ENCODE measurements at regions not wholly inside any gene's neighbourhood (a gene's known extent, or its start where the extent isn't known, plus 50 kb on each side); places are given as distances from the start of the nearest gene placed in this dataset.

GRCh38 chrX:121802881-121803412, 755.5 kb downstream of the GLUD2 start (continued):
- TF ChIP-seq, protein P1, sequence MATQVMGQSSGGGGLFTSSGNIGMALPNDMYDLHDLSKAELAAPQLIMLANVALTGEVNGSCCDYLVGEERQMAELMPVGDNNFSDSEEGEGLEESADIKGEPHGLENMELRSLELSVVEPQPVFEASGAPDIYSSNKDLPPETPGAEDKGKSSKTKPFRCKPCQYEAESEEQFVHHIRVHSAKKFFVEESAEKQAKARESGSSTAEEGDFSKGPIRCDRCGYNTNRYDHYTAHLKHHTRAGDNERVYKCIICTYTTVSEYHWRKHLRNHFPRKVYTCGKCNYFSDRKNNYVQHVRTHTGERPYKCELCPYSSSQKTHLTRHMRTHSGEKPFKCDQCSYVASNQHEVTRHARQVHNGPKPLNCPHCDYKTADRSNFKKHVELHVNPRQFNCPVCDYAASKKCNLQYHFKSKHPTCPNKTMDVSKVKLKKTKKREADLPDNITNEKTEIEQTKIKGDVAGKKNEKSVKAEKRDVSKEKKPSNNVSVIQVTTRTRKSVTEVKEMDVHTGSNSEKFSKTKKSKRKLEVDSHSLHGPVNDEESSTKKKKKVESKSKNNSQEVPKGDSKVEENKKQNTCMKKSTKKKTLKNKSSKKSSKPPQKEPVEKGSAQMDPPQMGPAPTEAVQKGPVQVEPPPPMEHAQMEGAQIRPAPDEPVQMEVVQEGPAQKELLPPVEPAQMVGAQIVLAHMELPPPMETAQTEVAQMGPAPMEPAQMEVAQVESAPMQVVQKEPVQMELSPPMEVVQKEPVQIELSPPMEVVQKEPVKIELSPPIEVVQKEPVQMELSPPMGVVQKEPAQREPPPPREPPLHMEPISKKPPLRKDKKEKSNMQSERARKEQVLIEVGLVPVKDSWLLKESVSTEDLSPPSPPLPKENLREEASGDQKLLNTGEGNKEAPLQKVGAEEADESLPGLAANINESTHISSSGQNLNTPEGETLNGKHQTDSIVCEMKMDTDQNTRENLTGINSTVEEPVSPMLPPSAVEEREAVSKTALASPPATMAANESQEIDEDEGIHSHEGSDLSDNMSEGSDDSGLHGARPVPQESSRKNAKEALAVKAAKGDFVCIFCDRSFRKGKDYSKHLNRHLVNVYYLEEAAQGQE (IDR thresholded peaks at IDR 0.05), result no peak
- TF ChIP-seq GABPA (IDR thresholded peaks at IDR 0.05 in 1 of 2, conservative IDR thresholded peaks at IDR 0.05 in 1 of 2), result no peak
- TF ChIP-seq YY1 (IDR thresholded peaks at IDR 0.05), result no peak
- TF ChIP-seq JUND (IDR thresholded peaks at IDR 0.05), result no peak
- no peak for TF ChIP-seq FOXA1 (IDR thresholded peaks at IDR 0.05)
- no peak for TF ChIP-seq NR2F2 (IDR thresholded peaks at IDR 0.05)
- TF ChIP-seq, protein P2, sequence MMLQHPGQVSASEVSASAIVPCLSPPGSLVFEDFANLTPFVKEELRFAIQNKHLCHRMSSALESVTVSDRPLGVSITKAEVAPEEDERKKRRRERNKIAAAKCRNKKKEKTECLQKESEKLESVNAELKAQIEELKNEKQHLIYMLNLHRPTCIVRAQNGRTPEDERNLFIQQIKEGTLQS (IDR thresholded peaks at IDR 0.05), result no peak

DNA sequence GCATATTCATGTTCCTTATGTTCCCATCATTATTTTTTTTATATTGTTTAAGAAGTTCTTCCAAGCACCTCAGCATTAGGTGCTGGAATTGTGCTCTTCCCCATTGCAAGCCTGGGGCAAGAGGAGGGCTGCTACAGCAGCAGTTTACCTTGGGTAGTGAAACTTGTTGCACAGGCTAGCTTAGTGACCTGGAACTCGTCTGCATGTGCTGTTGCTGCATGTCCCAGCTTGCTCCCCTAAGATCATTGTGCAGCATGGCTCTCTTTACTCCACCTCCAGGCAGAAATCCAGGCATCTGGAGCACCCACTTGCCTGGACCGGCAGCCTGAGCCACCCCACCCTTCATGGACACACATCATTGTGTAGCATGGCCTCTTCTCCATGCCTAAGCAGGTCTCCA, 776.0 kb downstream of the GLUD2 start:
- Histone ChIP-seq H3K27ac (ENCODE audit: low read depth in 1 of 2, low read length in 2 of 2) (no peak overlapping the region), H3K9me3 (ENCODE audit: control insufficient read depth in 4 of 4, low read length in 3 of 4) (peaks cover 0 to 1% (median 0%) of the 10 kb centered on the region in 4 donors), H3K9ac (ENCODE audit: low read depth in 1 of 2, low read length in 2 of 2) (no peak overlapping the region), H3K4me1 (ENCODE audit: control insufficient read depth in 4 of 4, insufficient read depth in 4 of 4, low read length in 3 of 4) (no peaks in the 10 kb centered on the region), H3K27me3 (ENCODE audit: control insufficient read depth in 4 of 4, insufficient read depth in 4 of 4, low read length in 3 of 4) (no peaks in the 10 kb centered on the region), H3K4me3 (ENCODE audit: low read depth in 1 of 3, low read length in 3 of 3) (no peak overlapping the region), H3K36me3 (ENCODE audit: control insufficient read depth in 4 of 4, insufficient read depth in 3 of 4, low read depth in 1 of 4, low read length in 3 of 4) (no peaks in the 10 kb centered on the region)
- no peak for TF ChIP-seq FOXA2 (IDR thresholded peaks at IDR 0.05)
- TF ChIP-seq, protein P3, sequence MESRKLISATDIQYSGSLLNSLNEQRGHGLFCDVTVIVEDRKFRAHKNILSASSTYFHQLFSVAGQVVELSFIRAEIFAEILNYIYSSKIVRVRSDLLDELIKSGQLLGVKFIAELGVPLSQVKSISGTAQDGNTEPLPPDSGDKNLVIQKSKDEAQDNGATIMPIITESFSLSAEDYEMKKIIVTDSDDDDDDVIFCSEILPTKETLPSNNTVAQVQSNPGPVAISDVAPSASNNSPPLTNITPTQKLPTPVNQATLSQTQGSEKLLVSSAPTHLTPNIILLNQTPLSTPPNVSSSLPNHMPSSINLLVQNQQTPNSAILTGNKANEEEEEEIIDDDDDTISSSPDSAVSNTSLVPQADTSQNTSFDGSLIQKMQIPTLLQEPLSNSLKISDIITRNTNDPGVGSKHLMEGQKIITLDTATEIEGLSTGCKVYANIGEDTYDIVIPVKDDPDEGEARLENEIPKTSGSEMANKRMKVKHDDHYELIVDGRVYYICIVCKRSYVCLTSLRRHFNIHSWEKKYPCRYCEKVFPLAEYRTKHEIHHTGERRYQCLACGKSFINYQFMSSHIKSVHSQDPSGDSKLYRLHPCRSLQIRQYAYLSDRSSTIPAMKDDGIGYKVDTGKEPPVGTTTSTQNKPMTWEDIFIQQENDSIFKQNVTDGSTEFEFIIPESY (IDR thresholded peaks at IDR 0.05), result no peak
- TF ChIP-seq GABPA (IDR thresholded peaks at IDR 0.05 in 1 of 2, conservative IDR thresholded peaks at IDR 0.05 in 1 of 2), result no peak
- TF ChIP-seq, protein P1 (IDR thresholded peaks at IDR 0.05), result no peak
- TF ChIP-seq RAD21 (IDR thresholded peaks at IDR 0.05), result no peak
- TF ChIP-seq SP1 (IDR thresholded peaks at IDR 0.05), result no peak
- no peak for TF ChIP-seq HNF4A (conservative IDR thresholded peaks at IDR 0.05)
- no peak for TF ChIP-seq EGR1 (IDR thresholded peaks at IDR 0.05; ENCODE audit: low read depth in 2 of 2)
- no peak for TF ChIP-seq MAX (IDR thresholded peaks at IDR 0.05)
- TF ChIP-seq, protein P2 (IDR thresholded peaks at IDR 0.05), result no peak
- no peak for TF ChIP-seq YY1 (IDR thresholded peaks at IDR 0.05)
- DNase-seq (ENCODE audit: low spot score), result no peak
- 70% methylated on average over 2 of the region's 2 CpGs for WGBS
